Stimulated activated naive CD8-positive, alpha-beta T cell treated with anti-CD3 and anti-CD28 coated beads, Interleukin-15, amount 100 ng/mL, for 72 hours (primary cell): ENCODE measurements at regions not wholly inside any gene's neighbourhood (a gene's known extent, or its start where the extent isn't known, plus 50 kb on each side); places are given as distances from the start of the nearest gene placed in this dataset.
"Not testable (repeated sequence)": the region's sequence is repeated elsewhere in the genome, so short reads cannot be mapped to it uniquely, and the experiment has no call there.

Source experiments
- ATAC-seq: fragments of 150-1000 bp; cut with Tn5 transposase; 2 replicates; pipeline ENCODE4 v1.10.0; 2021; ENCODE audit warnings: mild to moderate bottlenecking, moderate library complexity
- DNase-seq, 2 donors: peaks; one replicate each; pipeline ENCODE4 v3.0.0; 2021 to 2022
- H3K27ac Mint-ChIP-seq, 2 donors: one replicate each; pipeline ENCODE4 v1.8.0; 2022; ENCODE audit warnings: mild to moderate bottlenecking in 2 of 2, mixed read lengths in 2 of 2, moderate library complexity in 2 of 2
- H3K27me3 Mint-ChIP-seq: one replicate; pipeline ENCODE4 v1.8.0; 2022; ENCODE audit warnings: mixed read lengths
- H3K4me1 Mint-ChIP-seq: one replicate; pipeline ENCODE4 v1.8.0; 2022; ENCODE audit warnings: mild to moderate bottlenecking, mixed read lengths
- H3K4me3 Mint-ChIP-seq, 2 donors: one replicate each; pipeline ENCODE4 v1.8.0; 2022; ENCODE audit warnings: mild to moderate bottlenecking in 2 of 2, mixed read lengths in 2 of 2, moderate library complexity in 1 of 2
- H3K9me3 Mint-ChIP-seq, 2 donors: one replicate each; pipeline ENCODE4 v1.8.0; 2022; ENCODE audit warnings: mixed read lengths in 2 of 2

- ATAC-seq: no peak
These were observed 230.8 kb downstream of the CPXCR1 start for GRCh38 chrX:88977835-88978234.

GRCh38 chrX:88982183-88982582, 235.2 kb downstream of the CPXCR1 start:
- H3K4me3 Mint-ChIP-seq: no peak overlapping the region
- H3K9me3 Mint-ChIP-seq: no peaks in the 10 kb centered on the region
- no peak for DNase-seq
- ATAC-seq: no peak
- H3K27me3 Mint-ChIP-seq: no peaks in the 10 kb centered on the region
- no peaks in the 10 kb centered on the region for H3K4me1 Mint-ChIP-seq
- H3K27ac Mint-ChIP-seq: no peak overlapping the region

More at GRCh38 chrX:88977835-88978234, 230.8 kb downstream of the CPXCR1 start:
- no peak overlapping the region for H3K4me3 Mint-ChIP-seq
- H3K27me3 Mint-ChIP-seq: no peaks in the 10 kb centered on the region
- no peak for DNase-seq
- H3K27ac Mint-ChIP-seq: no peak overlapping the region
- H3K9me3 Mint-ChIP-seq: no peaks in the 10 kb centered on the region
- H3K4me1 Mint-ChIP-seq: no peaks in the 10 kb centered on the region

- no peaks in the 10 kb centered on the region for H3K9me3 Mint-ChIP-seq
- H3K27ac Mint-ChIP-seq: no peak overlapping the region
- no peaks in the 10 kb centered on the region for H3K4me1 Mint-ChIP-seq
- DNase-seq (no peak), ATAC-seq (no peak)
- H3K27me3 Mint-ChIP-seq: no peaks in the 10 kb centered on the region
- no peak overlapping the region for H3K4me3 Mint-ChIP-seq
These were observed 235.9 kb downstream of the CPXCR1 start for GRCh38 chrX:88982933-88983332.

- Mint-ChIP-seq H3K4me3 (no peak overlapping the region), H3K9me3 (no peaks in the 10 kb centered on the region), H3K27me3 (no peaks in the 10 kb centered on the region), H3K27ac (no peak overlapping the region), H3K4me1 (no peaks in the 10 kb centered on the region)
- ATAC-seq (no peak), DNase-seq (no peak)
These were observed 241.8 kb downstream of the CPXCR1 start for GRCh38 chrX:88988796-88989195.

- ATAC-seq (no peak), DNase-seq (no peak)
- Mint-ChIP-seq H3K4me1 (no peaks in the 10 kb centered on the region), H3K27me3 (no peaks in the 10 kb centered on the region), H3K4me3 (no peak overlapping the region), H3K27ac (no peak overlapping the region), H3K9me3 (no peaks in the 10 kb centered on the region)
These were observed 244.0 kb downstream of the CPXCR1 start for GRCh38 chrX:88990882-88991582.

GRCh38 chrX:88991583-88992132, 244.6 kb downstream of the CPXCR1 start:
- no peak overlapping the region for H3K27ac Mint-ChIP-seq
- no peaks in the 10 kb centered on the region for H3K9me3 Mint-ChIP-seq
- ATAC-seq (no peak), DNase-seq (no peak)
- no peaks in the 10 kb centered on the region for H3K27me3 Mint-ChIP-seq
- H3K4me3 Mint-ChIP-seq: no peak overlapping the region
- no peaks in the 10 kb centered on the region for H3K4me1 Mint-ChIP-seq

GRCh38 chrX:89021964-89022363, 274.9 kb downstream of the CPXCR1 start:
- Mint-ChIP-seq H3K27me3 (no peaks in the 10 kb centered on the region), H3K4me1 (no peaks in the 10 kb centered on the region), H3K4me3 (no peak overlapping the region), H3K9me3 (peaks cover 0 to 4% of the 10 kb centered on the region in 2 donors), H3K27ac (no peak overlapping the region)
- no peak for ATAC-seq
- DNase-seq: no peak

- Mint-ChIP-seq H3K27me3 (no peaks in the 10 kb centered on the region), H3K4me1 (no peaks in the 10 kb centered on the region), H3K4me3 (no peak overlapping the region), H3K9me3 (no peaks in the 10 kb centered on the region), H3K27ac (no peak overlapping the region)
- ATAC-seq: no peak
- DNase-seq: no peak
These were observed 286.7 kb downstream of the CPXCR1 start for GRCh38 chrX:89033723-89034122.

GRCh38 chrX:89034679-89035078, 287.7 kb downstream of the CPXCR1 start:
- H3K4me1 Mint-ChIP-seq: no peaks in the 10 kb centered on the region
- ATAC-seq: no peak
- H3K9me3 Mint-ChIP-seq: no peaks in the 10 kb centered on the region
- H3K27ac Mint-ChIP-seq: no peak overlapping the region
- no peak for DNase-seq
- H3K27me3 Mint-ChIP-seq: no peaks in the 10 kb centered on the region
- H3K4me3 Mint-ChIP-seq: no peak overlapping the region

GRCh38 chrX:89053223-89053622, 306.2 kb downstream of the CPXCR1 start:
- Mint-ChIP-seq H3K27me3 (no peaks in the 10 kb centered on the region), H3K27ac (no peak overlapping the region), H3K9me3 (no peaks in the 10 kb centered on the region), H3K4me1 (no peaks in the 10 kb centered on the region), H3K4me3 (no peak overlapping the region)
- no peak for ATAC-seq
- no peak for DNase-seq

GRCh38 chrX:89099587-89099986, 352.6 kb downstream of the CPXCR1 start:
- not testable (repeated sequence) for H3K27ac Mint-ChIP-seq, ATAC-seq, H3K9me3 Mint-ChIP-seq, H3K27me3 Mint-ChIP-seq, DNase-seq, H3K4me1 Mint-ChIP-seq, H3K4me3 Mint-ChIP-seq

- Mint-ChIP-seq H3K27me3 (no peaks in the 10 kb centered on the region), H3K9me3 (no peaks in the 10 kb centered on the region), H3K27ac (no peak overlapping the region), H3K4me1 (no peaks in the 10 kb centered on the region), H3K4me3 (no peak overlapping the region)
- no peak for ATAC-seq
- no peak for DNase-seq
These were observed 378.0 kb downstream of the CPXCR1 start for GRCh38 chrX:89124985-89125384.
